Right lobe of liver (tissue), 6 donors: ENCODE measurements at regions not wholly inside any gene's neighbourhood (a gene's known extent, or its start where the extent isn't known, plus 50 kb on each side); places are given as distances from the start of the nearest gene placed in this dataset.
A peak's percentile ranks its signal among the peaks of the same experiment; 100 is the strongest.

Source experiments
- ATAC-seq, 4 donors: fragments of 200-7000 bp; cut with Tn5 transposase; one replicate each; pipeline ENCODE4 v1.9.1; 2020; ENCODE audit warnings: mild to moderate bottlenecking in 4 of 4, moderate library complexity in 4 of 4
- DNase-seq, 3 donors: peaks; one replicate each; pipeline ENCODE4 v3.0.0-alpha.2; 2020
- H3K27ac ChIP-seq, 3 donors: fragments of 200-600 bp; one replicate each; pipeline ENCODE4 v1.8.0; 2022
- H3K27me3 ChIP-seq, 2 donors: fragments of 200-600 bp; one replicate each; pipeline ENCODE4 v1.8.0; 2022
- H3K36me3 ChIP-seq, 4 donors: fragments of 200-600 bp; sonication (generic) in 1 of 4; one replicate each; pipeline versions ENCODE4 v1.5.1 to v1.8.0; 2017 to 2022; ENCODE audit warnings: control low read depth in 1 of 4
- H3K4me1 ChIP-seq, 4 donors: fragments of 200-600 bp; sonication (generic) in 1 of 4; one replicate each; pipeline versions ENCODE4 v1.5.1 to v1.8.0; 2017 to 2022; ENCODE audit warnings: control low read depth in 1 of 4
- H3K4me3 ChIP-seq, 3 donors: fragments of 200-600 bp; one replicate each; pipeline ENCODE4 v1.8.0; 2022
- H3K9me3 ChIP-seq, 4 donors: fragments of 200-600 bp; sonication (generic) in 1 of 4; one replicate each; pipeline versions ENCODE4 v1.5.1 to v1.8.0; 2017 to 2022; ENCODE audit warnings: control low read depth in 1 of 4
- POLR2A ChIP-seq: fragments of 450-650 bp; IDR thresholded peaks from one replicate; pipeline ENCODE4 v1.6.1; 2017; ENCODE audit warnings: antibody characterized with exemption, mild to moderate bottlenecking
- WGBS: methylation state at CpG from one replicate; pipeline ENCODE4 v1.1.6; 2018; ENCODE audit warnings: low coverage, low lambda C conversion rate; ENCODE audit not compliant: insufficient coverage; ENCODE audit errors: missing lambda C conversion rate; 5-methylcytosine and 5-hydroxymethylcytosine counted together
- intact Hi-C, 2 donors: fragments of 100-400 bp; cut with DNase I; formaldehyde crosslinking; loops; one replicate each; pipeline versions ENCODE4 v1.11.2 to v1.14.1; 2022
- TF ChIP-seq, protein P1 (sequence below), 4 donors: fragments of 200-600 bp in 3 of 4; fragments of 450-650 bp in 1 of 4; IDR thresholded peaks; one replicate each; pipeline versions ENCODE4 v1.5.1 to v1.8.0; 2016 to 2022; ENCODE audit warnings: antibody characterized with exemption in 4 of 4, mild to moderate bottlenecking in 2 of 4
- donor health status: DM: no; HTN: yes; CAD: no.
- donor health status: DM: no; HTN: no; CAD: no.
- donor health status: DM: no; HTN: no; CAD: no.
- donor health status: DM: no; HTN: yes; CAD: no.
- donor health status: DM: no; HTN: yes; CAD: no.

DNA sequence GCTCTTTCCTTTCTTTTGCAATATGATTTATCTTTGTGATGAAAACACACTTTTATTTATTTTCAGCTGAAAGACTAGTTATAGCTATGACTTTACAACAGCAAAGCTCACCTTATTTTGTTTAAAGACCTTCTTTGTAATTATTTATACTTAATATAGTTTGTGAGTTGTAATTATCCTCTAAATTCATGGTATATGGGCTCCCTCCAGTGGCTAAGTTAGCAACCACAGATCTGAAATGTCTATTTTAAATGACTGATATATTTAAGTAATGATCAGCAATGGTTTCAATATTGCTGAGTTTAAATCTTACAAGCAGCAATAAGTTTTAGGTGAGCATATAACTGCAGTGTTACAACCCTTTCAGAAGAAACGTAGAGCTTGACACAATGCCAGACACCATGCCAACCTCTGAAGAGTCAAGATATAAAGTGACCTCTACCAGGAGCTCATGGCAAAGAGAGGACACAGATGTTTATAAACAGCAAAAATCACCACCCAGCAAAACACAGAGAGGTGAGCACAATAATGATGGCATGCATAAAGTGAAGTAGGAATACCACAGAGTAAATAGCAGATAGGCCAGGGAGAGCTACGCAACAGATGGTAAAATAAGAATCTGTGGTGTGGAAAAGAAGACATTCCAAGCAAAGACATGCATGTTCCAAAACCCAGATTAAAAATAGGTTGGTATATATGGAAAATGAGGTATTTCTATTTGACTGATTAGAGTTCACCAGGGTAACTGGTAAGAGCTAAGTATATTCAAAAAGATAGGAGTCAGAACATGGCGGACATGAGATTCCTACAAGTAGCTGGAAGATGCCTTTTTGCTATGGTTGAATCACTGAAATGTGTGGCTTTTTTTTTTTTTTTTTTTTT, 143.7 kb upstream of the ZNF385D start:
- Histone ChIP-seq H3K4me3 (no peak overlapping the region), H3K9me3 (no peaks in the 10 kb centered on the region), H3K36me3 (no peaks in the 10 kb centered on the region), H3K27me3 (no peaks in the 10 kb centered on the region), H3K4me1 (no peaks in the 10 kb centered on the region), H3K27ac (no peak overlapping the region)
- DNase-seq: peak in 1 of 3 donors; percentile 23
- 64% methylated on average over 3 of the region's 3 CpGs for WGBS
- intact Hi-C loops: no loop called here
- no peak for TF ChIP-seq POLR2A
- TF ChIP-seq, protein P1, sequence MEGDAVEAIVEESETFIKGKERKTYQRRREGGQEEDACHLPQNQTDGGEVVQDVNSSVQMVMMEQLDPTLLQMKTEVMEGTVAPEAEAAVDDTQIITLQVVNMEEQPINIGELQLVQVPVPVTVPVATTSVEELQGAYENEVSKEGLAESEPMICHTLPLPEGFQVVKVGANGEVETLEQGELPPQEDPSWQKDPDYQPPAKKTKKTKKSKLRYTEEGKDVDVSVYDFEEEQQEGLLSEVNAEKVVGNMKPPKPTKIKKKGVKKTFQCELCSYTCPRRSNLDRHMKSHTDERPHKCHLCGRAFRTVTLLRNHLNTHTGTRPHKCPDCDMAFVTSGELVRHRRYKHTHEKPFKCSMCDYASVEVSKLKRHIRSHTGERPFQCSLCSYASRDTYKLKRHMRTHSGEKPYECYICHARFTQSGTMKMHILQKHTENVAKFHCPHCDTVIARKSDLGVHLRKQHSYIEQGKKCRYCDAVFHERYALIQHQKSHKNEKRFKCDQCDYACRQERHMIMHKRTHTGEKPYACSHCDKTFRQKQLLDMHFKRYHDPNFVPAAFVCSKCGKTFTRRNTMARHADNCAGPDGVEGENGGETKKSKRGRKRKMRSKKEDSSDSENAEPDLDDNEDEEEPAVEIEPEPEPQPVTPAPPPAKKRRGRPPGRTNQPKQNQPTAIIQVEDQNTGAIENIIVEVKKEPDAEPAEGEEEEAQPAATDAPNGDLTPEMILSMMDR (IDR thresholded peaks at IDR 0.05): peak; percentile 49 to 65 (median 60)
- peak; percentile 47 to 67 (median 55) for ATAC-seq

DNA sequence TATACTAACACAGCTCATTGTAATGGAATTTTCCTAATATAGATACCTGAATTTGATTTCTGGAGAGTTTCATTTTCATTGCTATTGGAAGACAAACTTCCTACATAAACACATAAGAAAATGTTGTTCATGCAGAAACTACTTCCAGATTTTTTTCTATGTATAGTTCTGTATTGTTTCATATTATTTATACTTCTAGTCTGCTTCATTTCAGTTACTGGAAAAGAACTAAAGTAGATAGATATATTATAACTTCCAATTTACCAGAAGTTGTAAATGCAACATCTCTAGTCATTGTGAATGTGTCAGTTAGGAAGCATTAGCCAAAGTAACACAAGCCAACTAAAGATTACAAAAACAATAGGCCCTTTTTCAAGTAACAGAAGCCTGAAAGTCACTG, 147.3 kb upstream of the ZNF385D start:
- DNase-seq: no peak
- Histone ChIP-seq H3K36me3 (no peaks in the 10 kb centered on the region), H3K27me3 (no peaks in the 10 kb centered on the region), H3K4me3 (no peak overlapping the region), H3K4me1 (peaks cover 0 to 8% (median 0%) of the 10 kb centered on the region in 4 donors), H3K9me3 (no peaks in the 10 kb centered on the region), H3K27ac (no peak overlapping the region)
- no peak for ATAC-seq
- TF ChIP-seq POLR2A: no peak
- TF ChIP-seq, protein P1 (IDR thresholded peaks at IDR 0.05): no peak
- intact Hi-C loops: no loop called here

DNA sequence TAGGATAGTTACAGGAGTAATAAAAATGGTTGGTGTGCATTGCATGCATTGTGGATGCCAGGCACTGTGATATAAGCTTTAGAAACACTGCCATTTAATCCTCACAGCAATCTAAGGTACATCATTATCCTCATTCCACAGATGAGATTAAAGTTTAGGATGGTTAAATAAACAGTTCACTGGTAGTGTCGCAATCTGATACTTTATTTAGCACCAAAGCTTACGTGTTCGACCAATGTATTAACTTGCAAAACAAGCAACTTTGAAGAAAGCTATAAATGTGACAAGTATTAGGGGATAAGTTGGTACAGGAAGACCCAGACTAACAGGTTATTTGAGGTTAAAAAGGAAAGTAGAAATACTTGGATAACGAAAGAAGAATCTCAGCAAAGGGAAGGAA, 150.5 kb upstream of the ZNF385D start:
- H3K27ac ChIP-seq: no peak overlapping the region
- intact Hi-C loops: no loop called here
- H3K27me3 ChIP-seq: no peaks in the 10 kb centered on the region
- no peak for TF ChIP-seq POLR2A
- TF ChIP-seq, protein P1 (IDR thresholded peaks at IDR 0.05): no peak
- no peak for DNase-seq
- WGBS: 36% methylated on average over 4 of the region's 4 CpGs
- H3K9me3 ChIP-seq: no peaks in the 10 kb centered on the region
- peaks cover 0 to 8% (median 0%) of the 10 kb centered on the region in 4 donors for H3K4me1 ChIP-seq
- no peaks in the 10 kb centered on the region for H3K36me3 ChIP-seq
- peak; percentile 72 to 96 (median 94) for ATAC-seq
- H3K4me3 ChIP-seq: no peak overlapping the region

DNA sequence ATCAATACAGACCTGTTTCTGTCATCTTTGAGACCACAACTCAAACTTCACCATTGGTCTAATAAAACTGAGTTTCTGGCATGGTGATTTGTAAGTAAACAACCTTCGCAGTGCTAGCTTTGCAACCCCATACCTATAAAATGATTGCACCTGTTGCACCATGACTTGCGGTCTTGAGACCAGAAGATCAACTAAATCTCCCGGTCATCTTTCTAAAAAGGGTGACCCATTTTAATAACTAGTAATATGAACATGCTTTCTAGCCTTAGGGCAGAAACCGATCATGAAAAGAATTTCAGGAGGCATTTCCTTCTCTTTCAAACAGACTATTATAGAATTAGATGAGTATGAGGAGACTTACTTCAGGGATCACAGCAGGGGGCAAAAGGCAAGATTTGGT, 151.9 kb upstream of the ZNF385D start:
- intact Hi-C loops: no loop called here
- no peaks in the 10 kb centered on the region for H3K9me3 ChIP-seq
- peaks cover 0 to 8% (median 0%) of the 10 kb centered on the region in 4 donors for H3K4me1 ChIP-seq
- H3K4me3 ChIP-seq: no peak overlapping the region
- H3K27me3 ChIP-seq: no peaks in the 10 kb centered on the region
- 74% methylated on average over 4 of the region's 4 CpGs for WGBS
- TF ChIP-seq, protein P1 (IDR thresholded peaks at IDR 0.05): no peak
- no peak for TF ChIP-seq POLR2A
- H3K27ac ChIP-seq: no peak overlapping the region
- no peak for DNase-seq
- no peaks in the 10 kb centered on the region for H3K36me3 ChIP-seq
- ATAC-seq: no peak
